ENCODE measurements at regions not wholly inside any gene's neighbourhood (a gene's known extent, or its start where the extent isn't known, plus 50 kb on each side); places are given as distances from the start of the nearest gene placed in this dataset.

GRCh38 chr11:70846781-70847655 lies 405.4 kb downstream of the SHANK2 start:
- POLR2A ChIA-PET = no interaction called here
- no peaks in the 10 kb centered on the region for H3K27me3 ChIP-seq (ENCODE audit: control insufficient read depth, insufficient read depth, low read length)
- peaks cover 81% of the 10 kb centered on the region for H3K9me3 ChIP-seq (ENCODE audit: control insufficient read depth, insufficient read depth, low read length)
- CTCF ChIA-PET = no interaction called here
- TF ChIP-seq, protein P1, sequence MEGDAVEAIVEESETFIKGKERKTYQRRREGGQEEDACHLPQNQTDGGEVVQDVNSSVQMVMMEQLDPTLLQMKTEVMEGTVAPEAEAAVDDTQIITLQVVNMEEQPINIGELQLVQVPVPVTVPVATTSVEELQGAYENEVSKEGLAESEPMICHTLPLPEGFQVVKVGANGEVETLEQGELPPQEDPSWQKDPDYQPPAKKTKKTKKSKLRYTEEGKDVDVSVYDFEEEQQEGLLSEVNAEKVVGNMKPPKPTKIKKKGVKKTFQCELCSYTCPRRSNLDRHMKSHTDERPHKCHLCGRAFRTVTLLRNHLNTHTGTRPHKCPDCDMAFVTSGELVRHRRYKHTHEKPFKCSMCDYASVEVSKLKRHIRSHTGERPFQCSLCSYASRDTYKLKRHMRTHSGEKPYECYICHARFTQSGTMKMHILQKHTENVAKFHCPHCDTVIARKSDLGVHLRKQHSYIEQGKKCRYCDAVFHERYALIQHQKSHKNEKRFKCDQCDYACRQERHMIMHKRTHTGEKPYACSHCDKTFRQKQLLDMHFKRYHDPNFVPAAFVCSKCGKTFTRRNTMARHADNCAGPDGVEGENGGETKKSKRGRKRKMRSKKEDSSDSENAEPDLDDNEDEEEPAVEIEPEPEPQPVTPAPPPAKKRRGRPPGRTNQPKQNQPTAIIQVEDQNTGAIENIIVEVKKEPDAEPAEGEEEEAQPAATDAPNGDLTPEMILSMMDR (IDR thresholded peaks at IDR 0.05; ENCODE audit: low read depth, low read length) = no peak
- no peak overlapping the region for H3K4me3 ChIP-seq (ENCODE audit: low read depth, low read length)
- no peak overlapping the region for H3K27ac ChIP-seq (ENCODE audit: low read depth, low read length)
- no peak for DNase-seq (ENCODE audit: low read depth, low spot score)

DNA sequence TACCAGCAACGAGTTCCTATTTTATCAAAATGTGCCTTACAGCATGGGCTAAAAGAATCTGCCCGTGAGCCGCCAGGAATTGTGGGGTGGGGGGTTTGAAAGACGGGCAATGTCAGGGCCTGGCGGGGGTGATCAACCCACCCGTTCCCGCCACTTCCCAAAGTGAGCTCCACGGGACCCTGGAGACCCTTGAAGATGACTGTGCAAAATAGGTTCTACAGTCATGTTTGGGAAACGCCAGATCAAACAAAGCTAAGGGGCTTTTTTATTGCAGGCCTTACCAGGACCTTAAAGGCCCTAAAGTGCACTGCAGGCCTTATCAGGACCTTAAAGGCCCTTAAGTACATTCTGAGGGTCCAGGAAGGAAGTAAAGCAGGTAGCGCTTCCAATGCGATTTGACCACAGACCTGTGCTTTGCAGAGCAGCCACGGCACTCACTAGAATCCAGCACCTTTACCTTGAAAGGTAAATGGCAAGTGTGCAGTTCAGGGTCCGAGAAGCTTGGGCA lies 404.1 kb downstream of the SHANK2 start:
- ChIA-PET POLR2A (no interaction called here), CTCF (no interaction called here)
- Histone ChIP-seq H3K9me3 (ENCODE audit: control insufficient read depth, insufficient read depth, low read length) (peaks cover 83% of the 10 kb centered on the region), H3K4me3 (ENCODE audit: low read depth, low read length) (no peak overlapping the region), H3K27me3 (ENCODE audit: control insufficient read depth, insufficient read depth, low read length) (no peaks in the 10 kb centered on the region), H3K27ac (ENCODE audit: low read depth, low read length) (no peak overlapping the region)
- no peak for DNase-seq (ENCODE audit: low read depth, low spot score)
- TF ChIP-seq, protein P1 (IDR thresholded peaks at IDR 0.05; ENCODE audit: low read depth, low read length) = no peak

GRCh38 chr11:70849031-70849430 lies 403.3 kb downstream of the SHANK2 start:
- Histone ChIP-seq H3K27me3 (ENCODE audit: control insufficient read depth, insufficient read depth, low read length) (no peaks in the 10 kb centered on the region), H3K27ac (ENCODE audit: low read depth, low read length) (no peak overlapping the region), H3K4me3 (ENCODE audit: low read depth, low read length) (no peak overlapping the region), H3K9me3 (ENCODE audit: control insufficient read depth, insufficient read depth, low read length) (peaks cover 81% of the 10 kb centered on the region)
- CTCF ChIA-PET = no interaction called here
- TF ChIP-seq, protein P1 (IDR thresholded peaks at IDR 0.05; ENCODE audit: low read depth, low read length) = no peak
- no peak for DNase-seq (ENCODE audit: low read depth, low spot score)
- POLR2A ChIA-PET = no interaction called here

GRCh38 chr11:70851308-70851707 lies 401.1 kb downstream of the SHANK2 start:
- no peak for DNase-seq (ENCODE audit: low read depth, low spot score)
- TF ChIP-seq, protein P1 (IDR thresholded peaks at IDR 0.05; ENCODE audit: low read depth, low read length) = no peak
- Histone ChIP-seq H3K27me3 (ENCODE audit: control insufficient read depth, insufficient read depth, low read length) (no peaks in the 10 kb centered on the region), H3K4me3 (ENCODE audit: low read depth, low read length) (no peak overlapping the region), H3K9me3 (ENCODE audit: control insufficient read depth, insufficient read depth, low read length) (peaks cover 77% of the 10 kb centered on the region), H3K27ac (ENCODE audit: low read depth, low read length) (no peak overlapping the region)
- CTCF ChIA-PET = no interaction called here
- POLR2A ChIA-PET = no interaction called here

DNA sequence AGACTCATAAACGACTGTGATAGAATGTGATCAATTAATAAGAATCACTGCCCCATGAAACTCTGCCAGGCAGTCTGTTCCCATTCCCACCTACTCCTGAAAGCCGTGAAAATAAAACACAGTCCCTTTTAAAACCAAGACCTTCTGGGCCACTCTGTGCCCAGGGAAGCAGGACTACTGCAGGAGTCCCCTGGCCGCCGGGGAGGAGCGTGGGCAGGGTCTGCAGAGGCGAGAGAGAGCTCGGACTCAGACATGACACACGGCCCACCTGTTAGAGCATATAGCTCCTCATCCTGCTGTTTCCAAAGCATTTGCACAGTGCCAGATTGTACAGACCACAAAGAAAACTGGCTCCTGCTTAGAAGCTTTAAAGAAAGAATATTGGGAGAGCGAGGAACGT lies 400.5 kb downstream of the SHANK2 start:
- H3K27ac ChIP-seq (ENCODE audit: low read depth, low read length) = no peak overlapping the region
- no peak for DNase-seq (ENCODE audit: low read depth, low spot score)
- H3K27me3 ChIP-seq (ENCODE audit: control insufficient read depth, insufficient read depth, low read length) = no peaks in the 10 kb centered on the region
- CTCF ChIA-PET = no interaction called here
- H3K4me3 ChIP-seq (ENCODE audit: low read depth, low read length) = no peak overlapping the region
- POLR2A ChIA-PET = no interaction called here
- H3K9me3 ChIP-seq (ENCODE audit: control insufficient read depth, insufficient read depth, low read length) = peaks cover 73% of the 10 kb centered on the region
- TF ChIP-seq, protein P1 (IDR thresholded peaks at IDR 0.05; ENCODE audit: low read depth, low read length) = no peak

All from AG04450 (cell line).